GM10248 (cell line): ENCODE measurements at regions not wholly inside any gene's neighbourhood (a gene's known extent, or its start where the extent isn't known, plus 50 kb on each side); places are given as distances from the start of the nearest gene placed in this dataset.

Source experiments
- CTCF ChIA-PET: fragments of 300-600 bp; sonication (Branson Sonifier 250); formaldehyde crosslinking; extraction: SDS; loops from one replicate; lab custom pipeline; 2021; ENCODE audit warnings: antibody characterized with exemption; lab: Yijun Ruan, JAX
- POLR2A ChIA-PET: fragments of 350-650 bp; sonication (Branson Sonifier 250); formaldehyde crosslinking; extraction: SDS; loops from one replicate; lab custom pipeline; 2020; ENCODE audit warnings: antibody characterized with exemption; lab: Yijun Ruan, JAX
- DNase-seq: peaks from one replicate; pipeline ENCODE4 v3.0.0; 2012; ENCODE audit errors: extremely low spot score
- CTCF ChIP-seq: IDR thresholded peaks from 2 replicates; pipeline ENCODE4 v1.5.1; 2012; ENCODE audit warnings: mild to moderate bottlenecking, low read depth; ENCODE audit errors: extremely low read depth, missing control alignments, control extremely low read depth

GRCh38 chr13:80560609-80561008 is 219.7 kb upstream of the SPRY2 start:
- CTCF ChIA-PET = no interaction called here
- POLR2A ChIA-PET = no interaction called here
- DNase-seq = no peak
- no peak for TF ChIP-seq CTCF

- DNase-seq = no peak
- TF ChIP-seq CTCF = no peak
- POLR2A ChIA-PET = no interaction called here
- CTCF ChIA-PET = no interaction called here
Observed at GRCh38 chr13:80559944-80560343, 219.0 kb upstream of the SPRY2 start.

- POLR2A ChIA-PET = no interaction called here
- no peak for TF ChIP-seq CTCF
- no peak for DNase-seq
- CTCF ChIA-PET = no interaction called here
Observed at GRCh38 chr13:80558074-80558473, 217.1 kb upstream of the SPRY2 start.

GRCh38 chr13:80555796-80556678 is 215.1 kb upstream of the SPRY2 start:
- POLR2A ChIA-PET = no interaction called here
- TF ChIP-seq CTCF = no peak
- DNase-seq = no peak
- CTCF ChIA-PET = no interaction called here

GRCh38 chr13:80552851-80553440 is 212.0 kb upstream of the SPRY2 start:
- no peak for DNase-seq
- TF ChIP-seq CTCF = no peak
- POLR2A ChIA-PET = no interaction called here
- CTCF ChIA-PET = no interaction called here

- ChIA-PET CTCF (no interaction called here), POLR2A (no interaction called here)
- TF ChIP-seq CTCF = no peak
- DNase-seq = no peak
Observed at GRCh38 chr13:80551650-80552497, 210.9 kb upstream of the SPRY2 start.
